SK-MEL-5 (cell line): ENCODE measurements at regions not wholly inside any gene's neighbourhood (a gene's known extent, or its start where the extent isn't known, plus 50 kb on each side); places are given as distances from the start of the nearest gene placed in this dataset.

Experiments
- DNase-seq: peaks from one replicate; pipeline ENCODE4 v3.0.0-alpha.2; 2016; ENCODE audit warnings: low read depth, low spot score
- in situ Hi-C: cut with HindIII; loops from 2 replicates; pipeline ENCODE4 v1.10.0; 2016; ENCODE audit warnings: low sequenced_read_pairs, high pct_unique_total_duplicates, low pct_unique_long_range_greater_than_20kb

- no peak for DNase-seq
- in situ Hi-C loops: no loop called here
Measured at GRCh38 chr15:93705753-93706455, 525.5 kb upstream of the MCTP2 start.

- DNase-seq: no peak
- in situ Hi-C loops: no loop called here
Measured at GRCh38 chr15:93703092-93703739, 528.1 kb upstream of the MCTP2 start.

- no peak for DNase-seq
- in situ Hi-C loops: no loop called here
Measured at GRCh38 chr15:93700051-93700450, 531.3 kb upstream of the MCTP2 start.

- in situ Hi-C loops: no loop called here
- no peak for DNase-seq
Measured at GRCh38 chr15:93694033-93694432, 537.3 kb upstream of the MCTP2 start.

GRCh38 chr15:93683651-93684050, 547.7 kb upstream of the MCTP2 start:
- no peak for DNase-seq
- in situ Hi-C loops: no loop called here

- DNase-seq: no peak
- in situ Hi-C loops: no loop called here
Measured at GRCh38 chr15:93671387-93671943, 559.9 kb upstream of the MCTP2 start.

GRCh38 chr15:93670931-93671330, 560.4 kb upstream of the MCTP2 start:
- in situ Hi-C loops: no loop called here

GRCh38 chr15:93664213-93664956, 567.0 kb upstream of the MCTP2 start:
- DNase-seq: no peak
- in situ Hi-C loops: no loop called here

More at GRCh38 chr15:93670931-93671330, 560.4 kb upstream of the MCTP2 start:
- no peak for DNase-seq

GRCh38 chr15:93662162-93662885, 569.0 kb upstream of the MCTP2 start:
- in situ Hi-C loops: no loop called here
- DNase-seq: no peak

- in situ Hi-C loops: no loop called here
- DNase-seq: no peak
Measured at GRCh38 chr15:93658026-93658816, 569.2 kb upstream of the RGMA start.

- in situ Hi-C loops: no loop called here
Measured at GRCh38 chr15:93656041-93656440, 567.0 kb upstream of the RGMA start.

GRCh38 chr15:93649691-93650235, 560.8 kb upstream of the RGMA start:
- in situ Hi-C loops: no loop called here
- DNase-seq: no peak

More at GRCh38 chr15:93656041-93656440, 567.0 kb upstream of the RGMA start:
- DNase-seq: no peak

- in situ Hi-C loops: no loop called here
- no peak for DNase-seq
Measured at GRCh38 chr15:93646193-93646592, 557.2 kb upstream of the RGMA start.

GRCh38 chr15:93645594-93645993, 556.6 kb upstream of the RGMA start:
- no peak for DNase-seq

GRCh38 chr15:93644595-93644994, 555.6 kb upstream of the RGMA start:
- in situ Hi-C loops: no loop called here

More at GRCh38 chr15:93645594-93645993, 556.6 kb upstream of the RGMA start:
- in situ Hi-C loops: no loop called here

GRCh38 chr15:93640411-93640962, 551.5 kb upstream of the RGMA start:
- no peak for DNase-seq
- in situ Hi-C loops: no loop called here

More at GRCh38 chr15:93644595-93644994, 555.6 kb upstream of the RGMA start:
- DNase-seq: no peak
